ENCODE measurements at regions not wholly inside any gene's neighbourhood (a gene's known extent, or its start where the extent isn't known, plus 50 kb on each side); places are given as distances from the start of the nearest gene placed in this dataset.

DNA sequence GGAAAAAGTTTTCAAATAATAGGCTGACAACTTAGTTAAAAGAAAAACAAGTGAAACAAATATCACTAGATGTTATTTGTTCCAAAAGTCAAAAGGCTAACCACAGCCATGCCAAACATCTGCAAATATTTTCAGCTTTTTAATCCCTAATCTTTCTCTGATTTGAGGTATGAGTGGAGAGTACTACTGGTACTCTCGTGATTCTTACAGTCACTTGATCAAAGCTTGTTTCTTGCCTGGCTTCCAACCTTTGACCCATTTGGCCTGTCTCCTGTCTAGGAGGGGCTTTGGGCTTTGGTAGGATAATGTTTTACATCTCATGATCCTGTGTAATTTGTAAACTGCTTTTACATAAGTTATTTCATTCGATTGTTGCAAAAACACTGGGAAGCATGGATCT lies 301.8 kb upstream of the SORL1-AS1 start:
- TF ChIP-seq, protein P1, sequence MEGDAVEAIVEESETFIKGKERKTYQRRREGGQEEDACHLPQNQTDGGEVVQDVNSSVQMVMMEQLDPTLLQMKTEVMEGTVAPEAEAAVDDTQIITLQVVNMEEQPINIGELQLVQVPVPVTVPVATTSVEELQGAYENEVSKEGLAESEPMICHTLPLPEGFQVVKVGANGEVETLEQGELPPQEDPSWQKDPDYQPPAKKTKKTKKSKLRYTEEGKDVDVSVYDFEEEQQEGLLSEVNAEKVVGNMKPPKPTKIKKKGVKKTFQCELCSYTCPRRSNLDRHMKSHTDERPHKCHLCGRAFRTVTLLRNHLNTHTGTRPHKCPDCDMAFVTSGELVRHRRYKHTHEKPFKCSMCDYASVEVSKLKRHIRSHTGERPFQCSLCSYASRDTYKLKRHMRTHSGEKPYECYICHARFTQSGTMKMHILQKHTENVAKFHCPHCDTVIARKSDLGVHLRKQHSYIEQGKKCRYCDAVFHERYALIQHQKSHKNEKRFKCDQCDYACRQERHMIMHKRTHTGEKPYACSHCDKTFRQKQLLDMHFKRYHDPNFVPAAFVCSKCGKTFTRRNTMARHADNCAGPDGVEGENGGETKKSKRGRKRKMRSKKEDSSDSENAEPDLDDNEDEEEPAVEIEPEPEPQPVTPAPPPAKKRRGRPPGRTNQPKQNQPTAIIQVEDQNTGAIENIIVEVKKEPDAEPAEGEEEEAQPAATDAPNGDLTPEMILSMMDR (IDR thresholded peaks at IDR 0.05; ENCODE audit: poor library complexity, severe bottlenecking) = no peak
- no peak for TF ChIP-seq RAD21 (conservative IDR thresholded peaks at IDR 0.05)
- no peak for TF ChIP-seq EZH2 (IDR thresholded peaks at IDR 0.05; ENCODE audit: borderline replicate concordance, insufficient read depth, low read length, poor library complexity, severe bottlenecking)
- no peak for TF ChIP-seq MXI1 (conservative IDR thresholded peaks at IDR 0.05; ENCODE audit: poor library complexity, severe bottlenecking)
- TF ChIP-seq, protein P2, sequence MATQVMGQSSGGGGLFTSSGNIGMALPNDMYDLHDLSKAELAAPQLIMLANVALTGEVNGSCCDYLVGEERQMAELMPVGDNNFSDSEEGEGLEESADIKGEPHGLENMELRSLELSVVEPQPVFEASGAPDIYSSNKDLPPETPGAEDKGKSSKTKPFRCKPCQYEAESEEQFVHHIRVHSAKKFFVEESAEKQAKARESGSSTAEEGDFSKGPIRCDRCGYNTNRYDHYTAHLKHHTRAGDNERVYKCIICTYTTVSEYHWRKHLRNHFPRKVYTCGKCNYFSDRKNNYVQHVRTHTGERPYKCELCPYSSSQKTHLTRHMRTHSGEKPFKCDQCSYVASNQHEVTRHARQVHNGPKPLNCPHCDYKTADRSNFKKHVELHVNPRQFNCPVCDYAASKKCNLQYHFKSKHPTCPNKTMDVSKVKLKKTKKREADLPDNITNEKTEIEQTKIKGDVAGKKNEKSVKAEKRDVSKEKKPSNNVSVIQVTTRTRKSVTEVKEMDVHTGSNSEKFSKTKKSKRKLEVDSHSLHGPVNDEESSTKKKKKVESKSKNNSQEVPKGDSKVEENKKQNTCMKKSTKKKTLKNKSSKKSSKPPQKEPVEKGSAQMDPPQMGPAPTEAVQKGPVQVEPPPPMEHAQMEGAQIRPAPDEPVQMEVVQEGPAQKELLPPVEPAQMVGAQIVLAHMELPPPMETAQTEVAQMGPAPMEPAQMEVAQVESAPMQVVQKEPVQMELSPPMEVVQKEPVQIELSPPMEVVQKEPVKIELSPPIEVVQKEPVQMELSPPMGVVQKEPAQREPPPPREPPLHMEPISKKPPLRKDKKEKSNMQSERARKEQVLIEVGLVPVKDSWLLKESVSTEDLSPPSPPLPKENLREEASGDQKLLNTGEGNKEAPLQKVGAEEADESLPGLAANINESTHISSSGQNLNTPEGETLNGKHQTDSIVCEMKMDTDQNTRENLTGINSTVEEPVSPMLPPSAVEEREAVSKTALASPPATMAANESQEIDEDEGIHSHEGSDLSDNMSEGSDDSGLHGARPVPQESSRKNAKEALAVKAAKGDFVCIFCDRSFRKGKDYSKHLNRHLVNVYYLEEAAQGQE (IDR thresholded peaks at IDR 0.05; ENCODE audit: borderline replicate concordance) = no peak
- no peak for TF ChIP-seq EP300 (conservative IDR thresholded peaks at IDR 0.05; ENCODE audit: poor library complexity, severe bottlenecking)
- TF ChIP-seq TAF1 (IDR thresholded peaks at IDR 0.05; ENCODE audit: low read depth) = no peak
- no peak for TF ChIP-seq POLR2AphosphoS5 (IDR thresholded peaks at IDR 0.05)

All from neural cell (in vitro differentiated cells).